Fibroblast of pulmonary artery (primary cell): ENCODE measurements at regions not wholly inside any gene's neighbourhood (a gene's known extent, or its start where the extent isn't known, plus 50 kb on each side); places are given as distances from the start of the nearest gene placed in this dataset.
A peak's percentile ranks its signal among the peaks of the same experiment; 100 is the strongest.

Source experiments
- DNase-seq: peaks from one replicate; pipeline ENCODE4 v3.0.0-alpha.2; 2010; ENCODE audit warnings: low read depth
- H3K4me3 ChIP-seq: replicated peaks from 2 replicates; pipeline ENCODE4 v1.5.1; 2011; ENCODE audit warnings: low read depth, mild to moderate bottlenecking, control low read depth, low read length, moderate library complexity
- CTCF ChIP-seq: IDR thresholded peaks from 2 replicates; pipeline ENCODE4 v1.5.1; 2011; ENCODE audit warnings: mild to moderate bottlenecking, control low read depth, low read length, inconsistent platforms; ENCODE audit errors: missing control alignments

GRCh38 chr12:71054551-71054950 is 103.2 kb downstream of the TSPAN8 start:
- no peak for TF ChIP-seq CTCF
- no peak for DNase-seq
- H3K4me3 ChIP-seq, result no peak overlapping the region

GRCh38 chr12:71046215-71046614 is 111.6 kb downstream of the TSPAN8 start:
- no peak for TF ChIP-seq CTCF
- no peak overlapping the region for H3K4me3 ChIP-seq
- peak; percentile 77 for DNase-seq

GRCh38 chr12:71045781-71046180 is 112.0 kb downstream of the TSPAN8 start:
- no peak for TF ChIP-seq CTCF
- peak; percentile 87 for DNase-seq
- H3K4me3 ChIP-seq, result no peak overlapping the region

GRCh38 chr12:71041476-71041875 is 116.3 kb downstream of the TSPAN8 start:
- TF ChIP-seq CTCF, result no peak
- no peak overlapping the region for H3K4me3 ChIP-seq
- DNase-seq, result no peak

GRCh38 chr12:71038960-71039359 is 118.4 kb upstream of the PTPRR start:
- TF ChIP-seq CTCF, result no peak
- H3K4me3 ChIP-seq, result no peak overlapping the region
- DNase-seq, result no peak

GRCh38 chr12:71036526-71036925 is 116.0 kb upstream of the PTPRR start:
- H3K4me3 ChIP-seq, result no peak overlapping the region
- peak; percentile 8 for DNase-seq
- no peak for TF ChIP-seq CTCF

- no peak for DNase-seq
- TF ChIP-seq CTCF, result no peak
- H3K4me3 ChIP-seq, result no peak overlapping the region
Observed at GRCh38 chr12:71032933-71033332, 112.4 kb upstream of the PTPRR start.
